ENCODE measurements at regions not wholly inside any gene's neighbourhood (a gene's known extent, or its start where the extent isn't known, plus 50 kb on each side); places are given as distances from the start of the nearest gene placed in this dataset.

GRCh38 chr1:98054367-98054701 lies 133.5 kb upstream of the DPYD start:
- no peaks in the 10 kb centered on the region for H3K36me3 Mint-ChIP-seq (ENCODE audit: low read depth)
- no peaks in the 10 kb centered on the region for H3K9me3 Mint-ChIP-seq
- peaks cover 80% of the 10 kb centered on the region for H3K27me3 Mint-ChIP-seq (ENCODE audit: low read depth)
- H3K27ac Mint-ChIP-seq = peak overlapping the region in 1 of 3 experiments; percentile 6
- TF ChIP-seq CTCF (IDR thresholded peaks at IDR 0.05; ENCODE audit: unreplicated experiment in 3 of 3) = peak in 2 of 3 experiments; percentile 11 to 31
- H3K4me1 Mint-ChIP-seq = peaks cover 10% of the 10 kb centered on the region
- H3K4me3 Mint-ChIP-seq = peak overlapping the region; percentile 76 to 85 (median 84)

DNA sequence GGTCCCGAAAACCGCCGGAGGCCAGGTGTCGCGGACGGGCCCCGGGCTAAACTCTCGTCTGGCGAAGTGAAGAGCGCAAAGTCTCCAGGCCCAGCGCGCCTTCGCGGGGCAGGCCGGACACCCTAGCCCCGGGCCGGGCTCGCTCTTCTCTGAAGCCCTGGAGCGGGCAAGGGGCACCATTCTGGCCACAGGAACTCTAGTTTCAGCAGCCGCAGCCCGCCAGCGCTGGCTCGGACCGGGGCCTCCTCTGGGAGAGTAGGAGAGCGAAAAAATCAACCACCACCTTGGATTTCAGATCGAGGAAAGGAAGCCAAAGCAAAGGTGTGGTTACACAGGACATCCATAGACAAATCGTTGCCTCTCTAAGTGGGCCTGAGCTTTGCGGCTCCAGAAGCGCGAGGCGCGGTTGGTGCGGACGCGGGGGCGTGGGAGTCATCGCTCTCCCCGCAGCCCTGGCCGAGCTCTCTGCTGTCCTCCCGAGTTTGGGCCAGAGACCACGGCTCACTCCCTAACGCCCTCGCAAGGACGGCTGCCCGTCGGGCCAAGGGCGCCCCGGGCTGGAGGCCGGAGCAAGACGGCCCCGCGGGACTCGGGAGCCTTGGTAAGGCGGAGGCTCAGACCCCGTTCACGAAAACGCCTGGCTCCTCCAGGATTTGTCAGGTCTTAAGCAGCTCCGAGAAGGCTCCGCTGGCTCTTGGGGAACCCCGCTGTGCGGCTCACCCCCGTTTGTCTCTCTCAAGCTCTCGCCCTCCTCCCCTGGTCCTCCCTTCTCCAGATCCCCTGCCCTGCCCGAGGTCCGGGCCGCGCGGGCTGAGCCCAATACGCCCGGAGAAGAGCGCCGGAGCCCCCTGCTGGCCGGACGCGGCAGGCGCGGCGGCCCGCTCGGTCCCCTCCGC lies 132.9 kb upstream of the DPYD start:
- H3K27ac Mint-ChIP-seq = peak overlapping the region in 1 of 3 experiments; percentile 5
- peak; percentile 87 to 98 (median 96) for TF ChIP-seq CTCF (IDR thresholded peaks at IDR 0.05; ENCODE audit: unreplicated experiment in 3 of 3)
- H3K4me3 Mint-ChIP-seq = peak overlapping the region; percentile 76 to 85 (median 84)
- no peaks in the 10 kb centered on the region for H3K9me3 Mint-ChIP-seq
- peaks cover 16% of the 10 kb centered on the region for H3K4me1 Mint-ChIP-seq
- no peaks in the 10 kb centered on the region for H3K36me3 Mint-ChIP-seq (ENCODE audit: low read depth)
- H3K27me3 Mint-ChIP-seq (ENCODE audit: low read depth) = peaks cover 82% of the 10 kb centered on the region

DNA sequence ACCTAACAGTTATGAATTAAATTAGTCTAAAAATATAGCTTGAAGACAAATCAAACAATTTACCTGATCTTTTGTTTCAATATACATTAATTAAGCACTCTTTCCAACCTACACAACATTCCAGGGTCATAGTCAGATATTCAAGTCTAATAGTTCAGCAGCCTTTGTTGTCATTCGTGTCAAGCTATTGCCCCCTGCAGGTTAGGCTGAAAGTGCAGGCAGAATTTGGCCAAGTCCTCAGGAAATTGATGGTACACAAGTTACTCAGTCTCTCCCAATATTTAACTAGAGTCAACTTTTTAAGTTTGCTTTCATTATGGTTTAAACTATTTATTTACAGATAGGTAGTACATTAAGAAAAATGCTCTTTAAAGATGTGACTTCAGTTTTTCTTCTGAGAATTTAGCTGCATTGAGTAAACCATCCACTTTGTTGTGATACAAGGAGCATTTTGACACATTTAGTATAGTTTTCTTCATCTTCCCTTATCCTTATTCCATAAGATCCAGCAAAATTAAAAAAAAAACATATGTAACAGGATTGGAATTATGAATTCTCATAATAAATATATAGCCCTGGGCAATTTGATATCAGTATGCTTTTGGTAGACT lies 130.3 kb upstream of the DPYD start:
- H3K27ac Mint-ChIP-seq = no peak overlapping the region
- peaks cover 92% of the 10 kb centered on the region for H3K27me3 Mint-ChIP-seq (ENCODE audit: low read depth)
- peaks cover 4% of the 10 kb centered on the region for H3K9me3 Mint-ChIP-seq
- peak overlapping the region in 1 of 3 experiments; percentile 3 for H3K4me3 Mint-ChIP-seq
- TF ChIP-seq CTCF (IDR thresholded peaks at IDR 0.05; ENCODE audit: unreplicated experiment in 3 of 3) = peak; percentile 81 to 92 (median 83)
- peaks cover 19% of the 10 kb centered on the region for H3K4me1 Mint-ChIP-seq
- no peaks in the 10 kb centered on the region for H3K36me3 Mint-ChIP-seq (ENCODE audit: low read depth)

- Mint-ChIP-seq H3K9me3 (peaks cover 4% of the 10 kb centered on the region), H3K4me3 (peak overlapping the region; percentile 51 to 70 (median 62)), H3K27ac (no peak overlapping the region), H3K4me1 (peaks cover 21% of the 10 kb centered on the region), H3K27me3 (ENCODE audit: low read depth) (peaks cover 98% of the 10 kb centered on the region), H3K36me3 (ENCODE audit: low read depth) (no peaks in the 10 kb centered on the region)
- TF ChIP-seq CTCF (IDR thresholded peaks at IDR 0.05; ENCODE audit: unreplicated experiment in 3 of 3) = no peak
These were observed 128.7 kb upstream of the DPYD start for GRCh38 chr1:98049370-98050135.

- peak overlapping the region; percentile 51 to 70 (median 62) for H3K4me3 Mint-ChIP-seq
- peaks cover 4% of the 10 kb centered on the region for H3K9me3 Mint-ChIP-seq
- H3K27me3 Mint-ChIP-seq (ENCODE audit: low read depth) = peaks cover 98% of the 10 kb centered on the region
- no peak for TF ChIP-seq CTCF (IDR thresholded peaks at IDR 0.05; ENCODE audit: unreplicated experiment in 3 of 3)
- peaks cover 26% of the 10 kb centered on the region for H3K4me1 Mint-ChIP-seq
- no peak overlapping the region for H3K27ac Mint-ChIP-seq
- H3K36me3 Mint-ChIP-seq (ENCODE audit: low read depth) = no peaks in the 10 kb centered on the region
These were observed 128.0 kb upstream of the DPYD start for GRCh38 chr1:98048751-98049325.

All from nephron (organoid).